ENCODE measurements at regions not wholly inside any gene's neighbourhood (a gene's known extent, or its start where the extent isn't known, plus 50 kb on each side); places are given as distances from the start of the nearest gene placed in this dataset.

DNA sequence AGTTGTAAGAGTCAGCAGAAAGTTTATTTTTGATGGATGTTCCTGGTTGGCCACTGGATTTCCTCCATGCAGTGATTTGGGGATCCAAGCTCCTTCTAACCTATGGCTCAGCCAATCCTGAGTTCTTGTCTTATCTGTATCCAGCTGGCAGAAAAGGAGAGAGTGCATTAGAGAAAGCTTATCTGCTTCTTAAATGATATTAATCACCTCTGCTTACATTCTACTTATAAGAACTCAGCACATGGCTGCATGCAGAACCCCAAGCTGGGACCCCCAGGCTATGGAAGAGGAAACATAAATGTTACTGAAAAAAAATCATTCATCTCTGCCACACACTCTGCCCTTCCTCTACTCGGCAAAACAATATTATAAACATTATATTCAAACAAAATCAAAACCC is 739.8 kb upstream of the AUTS2 start:
- Histone ChIP-seq H3K18ac (ENCODE audit: low read depth, low read length) (no peak overlapping the region), H2BK120ac (ENCODE audit: low read depth, low read length) (no peak overlapping the region), H4K8ac (ENCODE audit: low read depth in 2 of 2, low read length in 2 of 2) (no peak overlapping the region), H3K36me3 (ENCODE audit: control insufficient read depth, insufficient read depth, low read length) (no peaks in the 10 kb centered on the region), H2BK20ac (ENCODE audit: low read depth, low read length) (no peak overlapping the region), H2AFZ (replicated peaks; ENCODE audit: low read length, poor library complexity) (no peak overlapping the region), H4K91ac (ENCODE audit: insufficient read depth, low read depth, low read length) (no peak overlapping the region), H3K27me3 (ENCODE audit: control insufficient read depth, insufficient read depth, low read length) (no peaks in the 10 kb centered on the region), H3K4me2 (ENCODE audit: low read depth, low read length) (no peak overlapping the region), H2BK15ac (ENCODE audit: low read depth, low read length) (no peak overlapping the region), H3K9ac (ENCODE audit: low read depth, low read length) (no peak overlapping the region), H3K4me1 (ENCODE audit: control insufficient read depth, insufficient read depth, low read length) (no peaks in the 10 kb centered on the region), H3K14ac (replicated peaks; ENCODE audit: low read depth, low read length) (no peak overlapping the region), H3K79me1 (ENCODE audit: low read depth in 1 of 2, low read length in 2 of 2) (no peaks in the 10 kb centered on the region), H3K23ac (ENCODE audit: low read depth, low read length) (no peak overlapping the region), H3K27ac (ENCODE audit: insufficient read depth, low read length) (no peak overlapping the region), H3K9me3 (ENCODE audit: control insufficient read depth, insufficient read depth, low read length) (peaks cover 4% of the 10 kb centered on the region), H4K20me1 (ENCODE audit: insufficient read depth, low read length) (no peaks in the 10 kb centered on the region), H4K5ac (ENCODE audit: low read depth, low read length) (no peak overlapping the region), H2BK5ac (ENCODE audit: low read depth, low read length, poor library complexity, severe bottlenecking) (no peak overlapping the region), H3K4me3 (ENCODE audit: insufficient read depth, low read depth, low read length) (no peak overlapping the region), H3K56ac (ENCODE audit: extremely low read depth, insufficient read depth, low read length) (no peak overlapping the region), H2AK5ac (ENCODE audit: low read depth, low read length) (no peak overlapping the region), H3K4ac (ENCODE audit: low read depth, low read length) (no peak overlapping the region), H2AK9ac (replicated peaks; ENCODE audit: low read depth, low read length, poor library complexity) (no peak overlapping the region), H3K9me1 (ENCODE audit: insufficient read depth, low read length) (no peaks in the 10 kb centered on the region)
- DNase-seq (no peak), ATAC-seq (ENCODE audit: low read depth) (no peak)
- BruUV-seq (replicated peaks): no TSS peak
- CTCF ChIA-PET: no interaction called here
- in situ Hi-C loops (cut with MboI; ENCODE audit: low sequenced_read_pairs) (no loop called here), intact Hi-C loops (cut with micrococcal nuclease) (no loop called here), dilution Hi-C loops (cut with HindIII; ENCODE audit: low sequenced_read_pairs, unreplicated experiment) (no loop called here)
- WGBS, 2 experiments (ENCODE audit: extremely low coverage in 2 of 2, insufficient read length in 1 of 2): no CpG with 5 or more reads among the region's 1 CpG
- POLR2A ChIA-PET (ENCODE audit: unreplicated experiment): no interaction called here
- TF ChIP-seq BHLHE40 (IDR thresholded peaks at IDR 0.05; ENCODE audit: low read depth, low read length) (no peak), CHD1 (IDR thresholded peaks at IDR 0.05; ENCODE audit: low read depth, low read length) (no peak), POLR2A (IDR thresholded peaks at IDR 0.05; ENCODE audit: low read depth, low read length) (no peak)
- TF ChIP-seq, protein P1, sequence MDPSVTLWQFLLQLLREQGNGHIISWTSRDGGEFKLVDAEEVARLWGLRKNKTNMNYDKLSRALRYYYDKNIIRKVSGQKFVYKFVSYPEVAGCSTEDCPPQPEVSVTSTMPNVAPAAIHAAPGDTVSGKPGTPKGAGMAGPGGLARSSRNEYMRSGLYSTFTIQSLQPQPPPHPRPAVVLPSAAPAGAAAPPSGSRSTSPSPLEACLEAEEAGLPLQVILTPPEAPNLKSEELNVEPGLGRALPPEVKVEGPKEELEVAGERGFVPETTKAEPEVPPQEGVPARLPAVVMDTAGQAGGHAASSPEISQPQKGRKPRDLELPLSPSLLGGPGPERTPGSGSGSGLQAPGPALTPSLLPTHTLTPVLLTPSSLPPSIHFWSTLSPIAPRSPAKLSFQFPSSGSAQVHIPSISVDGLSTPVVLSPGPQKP (IDR thresholded peaks at IDR 0.05; ENCODE audit: borderline replicate concordance, low read depth, low read length): no peak
- TF ChIP-seq, protein P2, sequence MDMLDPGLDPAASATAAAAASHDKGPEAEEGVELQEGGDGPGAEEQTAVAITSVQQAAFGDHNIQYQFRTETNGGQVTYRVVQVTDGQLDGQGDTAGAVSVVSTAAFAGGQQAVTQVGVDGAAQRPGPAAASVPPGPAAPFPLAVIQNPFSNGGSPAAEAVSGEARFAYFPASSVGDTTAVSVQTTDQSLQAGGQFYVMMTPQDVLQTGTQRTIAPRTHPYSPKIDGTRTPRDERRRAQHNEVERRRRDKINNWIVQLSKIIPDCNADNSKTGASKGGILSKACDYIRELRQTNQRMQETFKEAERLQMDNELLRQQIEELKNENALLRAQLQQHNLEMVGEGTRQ (IDR thresholded peaks at IDR 0.05; ENCODE audit: low read depth, low read length): no peak

Data from IMR-90 (cell line).